ENCODE measurements at regions not wholly inside any gene's neighbourhood (a gene's known extent, or its start where the extent isn't known, plus 50 kb on each side); places are given as distances from the start of the nearest gene placed in this dataset.

- Histone ChIP-seq H3K9me2 (replicated peaks; ENCODE audit: control insufficient read depth, low read length) (no peaks in the 10 kb centered on the region), H3K9me3 (ENCODE audit: control insufficient read depth, insufficient read depth, low read length) (no peaks in the 10 kb centered on the region), H3F3A (ENCODE audit: control insufficient read depth, insufficient read depth) (no peaks in the 10 kb centered on the region), H4K20me1 (ENCODE audit: control insufficient read depth, insufficient read depth, low read depth, low read length) (no peaks in the 10 kb centered on the region), H3K4me2 (ENCODE audit: low read length) (no peak overlapping the region), H3K4me3 (ENCODE audit: low read length) (no peak overlapping the region), H3K36me3 (ENCODE audit: control insufficient read depth, low read length) (no peaks in the 10 kb centered on the region), H3K4me1 (ENCODE audit: control insufficient read depth, low read length) (no peaks in the 10 kb centered on the region), H3K27me3 (ENCODE audit: control insufficient read depth, low read length) (peaks cover 6% of the 10 kb centered on the region), H3K79me2 (ENCODE audit: control insufficient read depth, low read length) (no peaks in the 10 kb centered on the region), H3K27ac (ENCODE audit: low read depth, low read length) (no peak overlapping the region)
- TF ChIP-seq EZH2phosphoT487 (IDR thresholded peaks at IDR 0.05; ENCODE audit: borderline replicate concordance, low read length): no peak
- TF ChIP-seq CTCF (IDR thresholded peaks at IDR 0.05; ENCODE audit: low read depth, low read length, poor library complexity, severe bottlenecking): no peak
These were observed 105.1 kb downstream of the RPS29 start for GRCh38 chr14:49480979-49481498.

DNA sequence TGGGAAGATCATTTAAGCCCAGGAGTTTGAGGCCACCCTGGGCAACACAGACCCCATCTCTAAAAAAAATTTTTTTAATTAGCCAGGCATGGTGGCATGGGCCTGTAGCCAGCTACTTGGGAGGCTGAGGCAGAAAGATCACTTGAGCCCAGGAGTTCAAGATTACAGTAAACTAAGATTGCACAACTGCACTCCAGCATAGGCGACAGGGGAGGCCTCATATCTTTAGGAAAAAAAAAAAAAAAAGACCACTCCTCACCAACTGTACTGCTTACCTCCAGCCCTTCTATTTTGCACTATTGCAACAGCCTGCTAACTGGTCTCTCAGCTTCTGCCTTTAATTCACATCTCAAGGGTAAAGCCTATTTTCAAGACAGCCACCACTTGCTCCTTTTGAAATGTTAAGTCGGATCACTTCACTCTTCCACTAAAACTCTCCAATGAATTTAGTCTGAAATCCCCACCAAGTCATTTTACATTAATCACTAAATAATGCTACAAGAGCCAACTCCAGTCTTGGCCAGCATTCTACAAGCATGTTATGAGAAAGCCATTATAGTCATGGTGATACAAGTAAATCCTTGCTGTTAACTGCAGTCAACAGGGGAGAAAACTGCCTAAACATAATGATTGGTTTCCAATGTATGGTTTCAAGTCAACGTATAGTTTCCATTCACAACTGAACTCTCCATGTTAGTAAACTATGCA lies 106.0 kb downstream of the RPS29 start:
- no peak overlapping the region for H3K4me3 ChIP-seq (ENCODE audit: low read length)
- no peaks in the 10 kb centered on the region for H3K9me2 ChIP-seq (replicated peaks; ENCODE audit: control insufficient read depth, low read length)
- peaks cover 10% of the 10 kb centered on the region for H3K27me3 ChIP-seq (ENCODE audit: control insufficient read depth, low read length)
- H3K79me2 ChIP-seq (ENCODE audit: control insufficient read depth, low read length): no peaks in the 10 kb centered on the region
- H3K4me1 ChIP-seq (ENCODE audit: control insufficient read depth, low read length): no peaks in the 10 kb centered on the region
- H3K9me3 ChIP-seq (ENCODE audit: control insufficient read depth, insufficient read depth, low read length): no peaks in the 10 kb centered on the region
- H3K36me3 ChIP-seq (ENCODE audit: control insufficient read depth, low read length): no peaks in the 10 kb centered on the region
- no peaks in the 10 kb centered on the region for H4K20me1 ChIP-seq (ENCODE audit: control insufficient read depth, insufficient read depth, low read depth, low read length)
- H3K4me2 ChIP-seq (ENCODE audit: low read length): no peak overlapping the region
- no peak for TF ChIP-seq EZH2phosphoT487 (IDR thresholded peaks at IDR 0.05; ENCODE audit: borderline replicate concordance, low read length)
- TF ChIP-seq CTCF (IDR thresholded peaks at IDR 0.05; ENCODE audit: low read depth, low read length, poor library complexity, severe bottlenecking): no peak
- H3F3A ChIP-seq (ENCODE audit: control insufficient read depth, insufficient read depth): no peaks in the 10 kb centered on the region
- no peak overlapping the region for H3K27ac ChIP-seq (ENCODE audit: low read depth, low read length)

DNA sequence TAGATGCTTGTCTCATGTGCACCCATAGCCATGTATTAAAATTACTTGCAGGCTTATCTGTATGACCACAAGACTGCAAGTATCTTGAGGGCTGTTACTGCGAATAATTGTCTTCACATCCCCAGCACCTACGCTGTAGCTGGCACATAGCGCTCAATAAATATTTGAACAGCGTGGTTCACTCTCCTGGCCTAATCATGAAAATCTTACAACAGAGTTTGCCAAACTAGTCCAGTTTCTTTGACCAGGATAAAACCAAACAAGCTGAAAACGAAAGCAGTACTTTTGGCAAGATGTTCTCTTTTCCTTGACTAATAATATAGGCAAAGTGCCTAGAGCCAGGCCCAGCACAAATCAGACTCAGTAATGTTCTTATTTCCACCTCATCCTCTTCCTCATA lies 106.7 kb downstream of the RPS29 start:
- Histone ChIP-seq H3K27ac (ENCODE audit: low read depth, low read length) (no peak overlapping the region), H4K20me1 (ENCODE audit: control insufficient read depth, insufficient read depth, low read depth, low read length) (no peaks in the 10 kb centered on the region), H3F3A (ENCODE audit: control insufficient read depth, insufficient read depth) (no peaks in the 10 kb centered on the region), H3K79me2 (ENCODE audit: control insufficient read depth, low read length) (no peaks in the 10 kb centered on the region), H3K9me2 (replicated peaks; ENCODE audit: control insufficient read depth, low read length) (no peaks in the 10 kb centered on the region), H3K4me3 (ENCODE audit: low read length) (no peak overlapping the region), H3K27me3 (ENCODE audit: control insufficient read depth, low read length) (peaks cover 8% of the 10 kb centered on the region; the same call in 1 of the 2 replicates), H3K9me3 (ENCODE audit: control insufficient read depth, insufficient read depth, low read length) (no peaks in the 10 kb centered on the region), H3K4me1 (ENCODE audit: control insufficient read depth, low read length) (no peaks in the 10 kb centered on the region), H3K4me2 (ENCODE audit: low read length) (no peak overlapping the region), H3K36me3 (ENCODE audit: control insufficient read depth, low read length) (no peaks in the 10 kb centered on the region)
- TF ChIP-seq CTCF (IDR thresholded peaks at IDR 0.05; ENCODE audit: low read depth, low read length, poor library complexity, severe bottlenecking): no peak
- TF ChIP-seq EZH2phosphoT487 (IDR thresholded peaks at IDR 0.05; ENCODE audit: borderline replicate concordance, low read length): no peak
